T-helper 2 cell treated with Interferon-gamma antibody and Interleukin-4, amounts not matched to agents 100 ng/mL and 5 ng/mL, for 36 hours (primary cell): ENCODE measurements at regions not wholly inside any gene's neighbourhood (a gene's known extent, or its start where the extent isn't known, plus 50 kb on each side); places are given as distances from the start of the nearest gene placed in this dataset.

Experiments
- intact Hi-C: fragments of 100-400 bp; cut with micrococcal nuclease; formaldehyde crosslinking; loops from one replicate; pipeline ENCODE4 v1.15.1; 2023

- intact Hi-C loops, result no loop called here
Observed at GRCh38 chr20:60410618-60411264, 452.5 kb downstream of the CDH26 start.

- intact Hi-C loops, result no loop called here
Observed at GRCh38 chr20:60411813-60412212, 453.6 kb downstream of the CDH26 start.

- intact Hi-C loops, result no loop called here
Observed at GRCh38 chr20:60420676-60421229, 462.5 kb downstream of the CDH26 start.

GRCh38 chr20:60422848-60423247, 464.6 kb downstream of the CDH26 start:
- intact Hi-C loops, result no loop called here

- intact Hi-C loops, result no loop called here
Observed at GRCh38 chr20:60424267-60424902, 466.2 kb downstream of the CDH26 start.

GRCh38 chr20:60427516-60427915, 469.3 kb downstream of the CDH26 start:
- intact Hi-C loops, result no loop called here

GRCh38 chr20:60428651-60429050, 470.4 kb downstream of the CDH26 start:
- intact Hi-C loops, result no loop called here

- intact Hi-C loops, result no loop called here
Observed at GRCh38 chr20:60430516-60431001, 472.3 kb downstream of the CDH26 start.

GRCh38 chr20:60431349-60431748, 473.1 kb downstream of the CDH26 start:
- intact Hi-C loops, result no loop called here

GRCh38 chr20:60437418-60437817, 479.2 kb downstream of the CDH26 start:
- intact Hi-C loops, result no loop called here

- intact Hi-C loops, result no loop called here
Observed at GRCh38 chr20:60446267-60447111, 488.3 kb downstream of the CDH26 start.

- intact Hi-C loops, result no loop called here
Observed at GRCh38 chr20:60447703-60448102, 489.5 kb downstream of the CDH26 start.

GRCh38 chr20:60453388-60454246, 495.4 kb downstream of the CDH26 start:
- intact Hi-C loops, result no loop called here

GRCh38 chr20:60454491-60454890, 496.3 kb downstream of the CDH26 start:
- intact Hi-C loops, result no loop called here

GRCh38 chr20:60455272-60455671, 497.0 kb downstream of the CDH26 start:
- intact Hi-C loops, result no loop called here

GRCh38 chr20:60459212-60459611, 501.0 kb downstream of the CDH26 start:
- intact Hi-C loops, result no loop called here

- intact Hi-C loops, result no loop called here
Observed at GRCh38 chr20:60461993-60462392, 503.8 kb downstream of the CDH26 start.

GRCh38 chr20:60463798-60464197, 505.6 kb downstream of the CDH26 start:
- intact Hi-C loops, result no loop called here

GRCh38 chr20:60465439-60465838, 507.2 kb downstream of the CDH26 start:
- intact Hi-C loops, result no loop called here

GRCh38 chr20:60465993-60466686, 507.9 kb downstream of the CDH26 start:
- intact Hi-C loops, result no loop called here
